ENCODE measurements at regions not wholly inside any gene's neighbourhood (a gene's known extent, or its start where the extent isn't known, plus 50 kb on each side); places are given as distances from the start of the nearest gene placed in this dataset.
"Not testable (repeated sequence)": the region's sequence is repeated elsewhere in the genome, so short reads cannot be mapped to it uniquely, and the experiment has no call there.

GRCh38 chr4:79574741-79575451 is 166.9 kb upstream of the GK2 start:
- no peaks in the 10 kb centered on the region for H3K79me2 ChIP-seq
- H3K4me1 ChIP-seq (ENCODE audit: insufficient read depth) = no peaks in the 10 kb centered on the region
- H3K9me3 ChIP-seq (ENCODE audit: low read depth) = no peaks in the 10 kb centered on the region
- H3K27ac ChIP-seq = no peak overlapping the region
- no peak overlapping the region for H3K4me2 ChIP-seq
- no peaks in the 10 kb centered on the region for H3K36me3 ChIP-seq (replicated peaks; ENCODE audit: insufficient read depth, low read depth)
- H3K9me2 ChIP-seq (replicated peaks; ENCODE audit: insufficient read depth) = no peaks in the 10 kb centered on the region
- no peaks in the 10 kb centered on the region for H3K27me3 ChIP-seq
- no peak overlapping the region for H2AFZ ChIP-seq
- no peak overlapping the region for H3K4me3 ChIP-seq
- TF ChIP-seq CTCF (IDR thresholded peaks at IDR 0.05; ENCODE audit: poor library complexity) (no peak), EZH2phosphoT487 (IDR thresholded peaks at IDR 0.05; ENCODE audit: low read depth, severe bottlenecking, unreplicated experiment) (no peak), EZH2 (IDR thresholded peaks at IDR 0.05; ENCODE audit: borderline replicate concordance) (no peak)
- DNase-seq (ENCODE audit: low spot score) = no peak
- no peaks in the 10 kb centered on the region for H4K20me1 ChIP-seq (ENCODE audit: insufficient read depth, poor library complexity, severe bottlenecking)
- WGBS (ENCODE audit: low lambda C conversion rate, missing lambda C conversion rate) = 57% methylated on average over 7 of the region's 7 CpGs

DNA sequence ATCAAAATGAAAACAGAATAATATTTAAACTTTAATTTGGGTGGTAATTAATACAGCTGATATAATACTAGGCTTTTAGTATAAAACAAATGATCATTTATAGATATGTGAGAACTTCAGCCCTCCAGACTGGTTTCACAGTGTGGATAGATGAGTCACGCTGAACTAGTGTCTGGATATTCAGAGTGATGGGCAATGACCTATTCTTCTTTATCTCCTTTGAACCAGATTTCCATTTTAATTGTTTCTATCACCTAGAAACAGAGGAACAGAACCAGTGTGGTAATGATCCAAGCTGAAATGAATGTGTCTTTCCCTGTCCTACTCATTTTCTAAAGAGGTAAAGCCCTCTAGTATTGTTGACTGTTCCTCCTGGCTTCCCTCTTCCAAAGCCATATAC is 155.2 kb upstream of the GK2 start:
- H3K4me1 ChIP-seq (ENCODE audit: insufficient read depth) = no peaks in the 10 kb centered on the region
- no peaks in the 10 kb centered on the region for H3K9me3 ChIP-seq (ENCODE audit: low read depth)
- no peaks in the 10 kb centered on the region for H4K20me1 ChIP-seq (ENCODE audit: insufficient read depth, poor library complexity, severe bottlenecking)
- no peak overlapping the region for H3K4me3 ChIP-seq
- H3K27me3 ChIP-seq = no peaks in the 10 kb centered on the region
- no peak overlapping the region for H3K27ac ChIP-seq
- H3K79me2 ChIP-seq = no peaks in the 10 kb centered on the region
- TF ChIP-seq CTCF (IDR thresholded peaks at IDR 0.05; ENCODE audit: poor library complexity) (no peak), EZH2phosphoT487 (IDR thresholded peaks at IDR 0.05; ENCODE audit: low read depth, severe bottlenecking, unreplicated experiment) (no peak), EZH2 (IDR thresholded peaks at IDR 0.05; ENCODE audit: borderline replicate concordance) (no peak)
- H3K4me2 ChIP-seq = no peak overlapping the region
- no peak overlapping the region for H2AFZ ChIP-seq
- no peak for DNase-seq (ENCODE audit: low spot score)
- 81% methylated on average over 1 of the region's 1 CpG for WGBS (ENCODE audit: low lambda C conversion rate, missing lambda C conversion rate)
- H3K36me3 ChIP-seq (replicated peaks; ENCODE audit: insufficient read depth, low read depth) = no peaks in the 10 kb centered on the region
- H3K9me2 ChIP-seq (replicated peaks; ENCODE audit: insufficient read depth) = no peaks in the 10 kb centered on the region

DNA sequence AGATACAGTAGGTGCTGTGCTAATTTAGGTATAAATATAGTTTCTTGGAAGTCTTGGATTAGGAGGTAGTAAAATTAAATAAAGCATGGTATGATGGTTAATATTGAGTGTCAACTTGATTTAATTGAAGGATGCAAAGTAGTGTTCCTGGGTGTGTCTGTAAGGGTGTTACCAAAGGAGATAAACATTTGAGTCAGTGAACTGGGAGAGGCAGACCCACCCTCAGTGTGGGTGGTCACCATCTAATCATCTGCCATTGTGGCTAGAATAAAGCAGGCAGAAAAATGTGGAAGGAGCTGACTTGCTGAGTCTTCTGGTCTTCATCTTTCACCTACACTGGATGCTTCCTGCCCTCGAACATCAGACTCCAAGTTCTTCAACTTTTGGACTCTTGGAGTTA is 153.7 kb upstream of the GK2 start:
- no peak for TF ChIP-seq EZH2 (IDR thresholded peaks at IDR 0.05; ENCODE audit: borderline replicate concordance)
- TF ChIP-seq CTCF (IDR thresholded peaks at IDR 0.05; ENCODE audit: poor library complexity) = no peak
- Histone ChIP-seq H3K79me2 (no peaks in the 10 kb centered on the region), H3K9me2 (replicated peaks; ENCODE audit: insufficient read depth) (no peaks in the 10 kb centered on the region), H3K36me3 (replicated peaks; ENCODE audit: insufficient read depth, low read depth) (no peaks in the 10 kb centered on the region), H2AFZ (no peak overlapping the region), H3K9me3 (ENCODE audit: low read depth) (no peaks in the 10 kb centered on the region), H3K27ac (no peak overlapping the region), H3K4me1 (ENCODE audit: insufficient read depth) (no peaks in the 10 kb centered on the region), H3K27me3 (no peaks in the 10 kb centered on the region), H4K20me1 (ENCODE audit: insufficient read depth, poor library complexity, severe bottlenecking) (no peaks in the 10 kb centered on the region), H3K4me2 (no peak overlapping the region), H3K4me3 (no peak overlapping the region)
- 83% methylated on average over 1 of the region's 1 CpG for WGBS (ENCODE audit: low lambda C conversion rate, missing lambda C conversion rate)
- no peak for DNase-seq (ENCODE audit: low spot score)

DNA sequence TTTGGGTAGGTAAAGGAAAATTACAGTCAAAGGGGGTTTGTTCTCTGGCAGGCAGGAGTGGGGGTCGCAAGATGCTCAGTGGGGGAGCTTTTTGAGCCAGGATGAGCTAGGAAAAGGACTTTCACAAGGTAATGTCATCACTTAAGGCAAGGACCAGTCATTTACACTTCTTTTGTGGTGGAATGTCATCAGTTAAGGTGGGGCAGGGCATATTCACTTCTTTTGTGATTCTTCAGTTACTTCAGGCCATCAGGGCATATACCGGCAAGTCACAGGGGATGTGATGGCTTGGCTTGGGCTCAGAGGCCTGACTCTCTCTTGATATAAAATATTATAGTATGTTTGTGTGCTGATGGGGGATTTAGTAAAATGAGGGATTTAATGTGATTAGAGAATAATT is 151.4 kb upstream of the GK2 start:
- H3K27me3 ChIP-seq; H3K4me2 ChIP-seq; H3K27ac ChIP-seq; H3K4me1 ChIP-seq (ENCODE audit: insufficient read depth); H2AFZ ChIP-seq; H3K9me2 ChIP-seq (replicated peaks; ENCODE audit: insufficient read depth); H3K36me3 ChIP-seq (replicated peaks; ENCODE audit: insufficient read depth, low read depth); H3K9me3 ChIP-seq (ENCODE audit: low read depth); DNase-seq (ENCODE audit: low spot score); H3K79me2 ChIP-seq; H4K20me1 ChIP-seq (ENCODE audit: insufficient read depth, poor library complexity, severe bottlenecking); H3K4me3 ChIP-seq: not testable (repeated sequence)
- 88% methylated on average over 2 of the region's 2 CpGs for WGBS (ENCODE audit: low lambda C conversion rate, missing lambda C conversion rate)

Data from hepatocyte (in vitro differentiated cells).